SK-N-SH (cell line): ENCODE measurements at regions not wholly inside any gene's neighbourhood (a gene's known extent, or its start where the extent isn't known, plus 50 kb on each side); places are given as distances from the start of the nearest gene placed in this dataset.

Source experiments
- CTCF ChIA-PET: fragments of 300-600, 350-600 bp; formaldehyde crosslinking; extraction: SDS; loops from one replicate; lab custom pipeline; 2021; lab: Yijun Ruan, JAX
- POLR2A ChIA-PET: fragments of 350-600 bp; sonication (Branson Sonifier 250); formaldehyde crosslinking; extraction: SDS; loops from one replicate; lab custom pipeline; 2020; ENCODE audit warnings: antibody characterized with exemption, inconsistent platforms; lab: Yijun Ruan, JAX
- DNase-seq: peaks from one replicate; pipeline ENCODE4 v3.0.0; 2012
- H2AFZ ChIP-seq: fragments of 200-600 bp; sonication (generic); 2 replicates; pipeline ENCODE4 v1.8.1; 2016; ENCODE audit warnings: antibody characterized with exemption, mild to moderate bottlenecking, low read depth
- H3F3A ChIP-seq: fragments of 200-600 bp; sonication (generic); replicated peaks from 2 replicates; pipeline ENCODE3; 2016; ENCODE audit warnings: antibody characterized with exemption, mild to moderate bottlenecking; ENCODE audit not compliant: insufficient read depth
- H3K27ac ChIP-seq, 2 experiments: fragments of 200-500 bp in 1 of 2; fragments of 200-600 bp in 1 of 2; sonication (Bioruptor generic) in 1 of 2; sonication (generic), shearing (Covaris generic) in 1 of 2; 2 replicates each; pipeline versions ENCODE4 v1.5.1 to v1.6.1; 2014 to 2016; ENCODE audit warnings: low read depth in 2 of 2, inconsistent platforms in 1 of 2, low read length in 1 of 2, mild to moderate bottlenecking in 1 of 2, mixed read lengths in 1 of 2
- H3K27me3 ChIP-seq: fragments of 200-600 bp; sonication (generic), shearing (Covaris generic); 2 replicates; pipeline ENCODE4 v1.6.1; 2016; ENCODE audit warnings: mixed run types; ENCODE audit not compliant: insufficient read depth
- H3K36me3 ChIP-seq, 2 experiments: fragments of 200-500 bp in 1 of 2; fragments of 200-600 bp in 1 of 2; sonication (Bioruptor generic) in 1 of 2; sonication (generic) in 1 of 2; replicated peaks in 1 of 2; 2 replicates each; pipeline versions ENCODE3 to v1.5.1; 2014 to 2016; ENCODE audit warnings: low read length in 1 of 2, mild to moderate bottlenecking in 1 of 2; ENCODE audit not compliant: insufficient read depth in 2 of 2, control insufficient read depth in 1 of 2
- H3K4me1 ChIP-seq, 2 experiments: fragments of 200-500 bp in 1 of 2; fragments of 200-600 bp in 1 of 2; sonication (Bioruptor generic) in 1 of 2; sonication (generic), shearing (Covaris generic) in 1 of 2; 2 replicates each; pipeline versions ENCODE4 v1.5.1 to v1.6.1; 2014 to 2016; ENCODE audit warnings: low read depth in 1 of 2, low read length in 1 of 2, mixed run types in 1 of 2; ENCODE audit not compliant: insufficient read depth in 2 of 2, control insufficient read depth in 1 of 2
- H3K4me2 ChIP-seq: fragments of 200-600 bp; sonication (generic), shearing (Covaris generic); 2 replicates; pipeline ENCODE4 v1.6.1; 2017; ENCODE audit warnings: mixed run types
- H3K4me3 ChIP-seq, 2 experiments: fragments of 200-500 bp in 1 of 2; fragments of 200-600 bp in 1 of 2; sonication (Bioruptor generic) in 1 of 2; sonication (generic), shearing (Covaris generic) in 1 of 2; 2 replicates each; pipeline versions ENCODE4 v1.5.1 to v1.8.1; 2014 to 2016; ENCODE audit warnings: low read depth in 2 of 2, inconsistent platforms in 1 of 2, low read length in 1 of 2, mild to moderate bottlenecking in 1 of 2, mixed read lengths in 1 of 2, moderate library complexity in 1 of 2
- H3K79me2 ChIP-seq: fragments of 200-600 bp; sonication (generic); 2 replicates; pipeline ENCODE4 v1.8.1; 2017; ENCODE audit warnings: mild to moderate bottlenecking; ENCODE audit not compliant: insufficient read depth
- H3K9ac ChIP-seq: fragments of 200-600 bp; sonication (generic); 2 replicates; pipeline ENCODE4 v1.6.1; 2017; ENCODE audit warnings: mixed run types
- H3K9me2 ChIP-seq: fragments of 200-600 bp; sonication (generic); 2 replicates; pipeline ENCODE4 v1.6.1; 2017; ENCODE audit warnings: mixed run types
- H3K9me3 ChIP-seq: fragments of 200-600 bp; sonication (generic); 2 replicates; pipeline ENCODE4 v1.6.1; 2017; ENCODE audit warnings: mixed run types, mild to moderate bottlenecking, moderate library complexity
- H4K20me1 ChIP-seq: fragments of 200-600 bp; sonication (generic); 2 replicates; pipeline ENCODE4 v1.6.1; 2017; ENCODE audit warnings: mild to moderate bottlenecking, mixed run types; ENCODE audit not compliant: insufficient read depth
- CHD2 ChIP-seq: fragments of 150-350 bp; IDR thresholded peaks from 2 replicates; pipeline ENCODE4 v1.6.1; 2018; ENCODE audit warnings: low read length; ENCODE audit not compliant: partially characterized antibody
- GATA2 ChIP-seq: sonication (generic); formaldehyde crosslinking; IDR thresholded peaks from 2 replicates; pipeline ENCODE4 v1.5.0; 2020; ENCODE audit warnings: mild to moderate bottlenecking, missing genetic modification reagents
- POLR2AphosphoS5 ChIP-seq: IDR thresholded peaks from 2 replicates; pipeline ENCODE4 v1.6.1; 2012; ENCODE audit warnings: low read depth, low read length
- RCOR1 ChIP-seq: fragments of 150-350 bp; IDR thresholded peaks from 2 replicates; pipeline ENCODE4 v1.6.1; 2017; ENCODE audit warnings: antibody characterized with exemption, low read length
- SIN3A ChIP-seq: IDR thresholded peaks from 2 replicates; pipeline ENCODE4 v1.6.1; 2012; ENCODE audit warnings: low read depth, mild to moderate bottlenecking, low read length, moderate library complexity, borderline replicate concordance
- TCF12 ChIP-seq: IDR thresholded peaks from 2 replicates; pipeline ENCODE4 v1.4.0; 2012
- USF1 ChIP-seq: IDR thresholded peaks from 2 replicates; pipeline ENCODE4 v1.4.0; 2012; ENCODE audit warnings: low read depth, borderline replicate concordance
- WGBS: methylation state at CpG from one replicate; pipeline ENCODE4 v1.1.6; 2017; ENCODE audit warnings: low lambda C conversion rate; 5-methylcytosine and 5-hydroxymethylcytosine counted together
- small RNA-seq, 7 experiments: library from RNA; depleted of rRNA; stranded (forward); fragments of <200 nt; gene quantifications; one replicate each; pipeline ENCODE3, GENCODE V24; 2012

DNA sequence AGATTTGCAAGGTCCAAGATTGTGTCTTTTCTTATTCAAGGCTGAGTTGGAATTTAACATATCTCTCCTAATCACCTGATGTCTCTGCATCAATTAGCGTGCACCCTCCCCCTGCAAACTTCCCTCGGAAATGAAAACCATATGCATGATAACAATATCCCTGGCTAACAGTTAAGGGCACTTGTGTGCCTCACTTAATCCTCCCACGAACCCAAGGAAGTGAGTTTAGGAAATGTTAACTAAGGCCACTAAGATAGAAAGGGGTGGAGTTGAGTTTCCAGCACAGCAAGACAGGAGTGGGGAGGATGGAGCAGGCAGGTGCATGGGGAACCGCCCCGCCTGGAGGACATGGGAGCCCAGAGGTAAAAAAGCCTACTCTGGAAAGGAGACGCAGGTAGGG is 52.4 kb upstream of the PTMA start:
- no peak overlapping the region for H3K9ac ChIP-seq
- peak; percentile 74 for DNase-seq
- H3K9me2 ChIP-seq = no peaks in the 10 kb centered on the region
- H3K27ac ChIP-seq = peak overlapping the region in 1 of 2 experiments; percentile 56; a peak in 2 of 4 replicates
- H2AFZ ChIP-seq = no peak overlapping the region
- H3K36me3 ChIP-seq = no peaks in the 10 kb centered on the region
- H3K79me2 ChIP-seq = no peaks in the 10 kb centered on the region
- WGBS = 66% methylated on average over 6 of the region's 6 CpGs
- no peak overlapping the region for H3K4me2 ChIP-seq
- no peaks in the 10 kb centered on the region for H4K20me1 ChIP-seq
- H3K4me3 ChIP-seq = no peak overlapping the region
- peaks cover 0 to 13% of the 10 kb centered on the region in 2 experiments; a peak in 1 of 4 replicates for H3K4me1 ChIP-seq
- POLR2A ChIA-PET = interaction anchor here (1.0 to 1.8 kb wide), 2 partner anchors 24 to 52 kb away, joined by 4 to 9 read pairs; partner anchors contain the start of gene PTMA
- TF ChIP-seq USF1 (no peak), CHD2 (peak; percentile 10), SIN3A (no peak), POLR2AphosphoS5 (no peak), TCF12 (peak; percentile 33; the same call in 1 of the 2 replicates), GATA2 (CRISPR knock-in tag) (peak; percentile 66), RCOR1 (peak; percentile 62; the same call in 1 of the 2 replicates)
- H3F3A ChIP-seq = no peaks in the 10 kb centered on the region
- no peaks in the 10 kb centered on the region for H3K27me3 ChIP-seq
- CTCF ChIA-PET = interaction anchor here (1.2 to 20.8 kb wide), 7 partner anchors 18 to 92 kb away, joined by 3 to 283 read pairs (median 4); partner anchors contain the start of gene PTMA
- H3K9me3 ChIP-seq = no peaks in the 10 kb centered on the region

Small RNA genes lying in the stretch of these regions (small RNA-seq; reads per million reads assigned to genes)
- gene RN7SL499P = 0 reads per million in 7 experiments
